Erythroblast (primary cell): ENCODE measurements at regions not wholly inside any gene's neighbourhood (a gene's known extent, or its start where the extent isn't known, plus 50 kb on each side); places are given as distances from the start of the nearest gene placed in this dataset.

Experiments used
- DNase-seq, 2 experiments: peaks; one replicate each; lab custom pipeline; 2025; lab: John Stamatoyannopoulos, UW
- GATA1 ChIP-seq: IDR thresholded peaks from 2 replicates; pipeline ENCODE4 v1.6.1; 2011; ENCODE audit warnings: low read depth, mild to moderate bottlenecking, control low read depth, low read length, moderate library complexity
- POLR2A ChIP-seq: IDR thresholded peaks from 2 replicates; pipeline ENCODE4 v1.6.1; 2011; ENCODE audit warnings: mild to moderate bottlenecking, low read length

- TF ChIP-seq GATA1, result no peak
These were observed 208.4 kb upstream of the CDH4 start for GRCh38 chr20:61043681-61044080.

GRCh38 chr20:61044499-61044898 is 207.6 kb upstream of the CDH4 start:
- DNase-seq, result peak in 1 of 2 experiments; percentile 1
- no peak for TF ChIP-seq POLR2A
- TF ChIP-seq GATA1, result no peak

More at GRCh38 chr20:61043681-61044080, 208.4 kb upstream of the CDH4 start:
- no peak for DNase-seq

- no peak for TF ChIP-seq GATA1
- no peak for TF ChIP-seq POLR2A
- no peak for DNase-seq
These were observed 207.0 kb upstream of the CDH4 start for GRCh38 chr20:61045091-61045490.

GRCh38 chr20:61045876-61046585 is 206.0 kb upstream of the CDH4 start:
- TF ChIP-seq POLR2A (no peak), GATA1 (no peak)
- no peak for DNase-seq

- TF ChIP-seq POLR2A, result no peak
- TF ChIP-seq GATA1, result no peak
- no peak for DNase-seq
These were observed 205.2 kb upstream of the CDH4 start for GRCh38 chr20:61046721-61047351.

GRCh38 chr20:61047515-61047914 is 204.5 kb upstream of the CDH4 start:
- DNase-seq, result no peak
- no peak for TF ChIP-seq POLR2A
- TF ChIP-seq GATA1, result no peak

- TF ChIP-seq GATA1 (no peak), POLR2A (no peak)
- no peak for DNase-seq
These were observed 203.8 kb upstream of the CDH4 start for GRCh38 chr20:61048302-61048701.

GRCh38 chr20:61049684-61050083 is 202.4 kb upstream of the CDH4 start:
- DNase-seq, result no peak
- no peak for TF ChIP-seq POLR2A
- no peak for TF ChIP-seq GATA1

- TF ChIP-seq POLR2A, result no peak
- TF ChIP-seq GATA1, result no peak
- DNase-seq, result no peak
These were observed 201.6 kb upstream of the CDH4 start for GRCh38 chr20:61050336-61050890.

- TF ChIP-seq POLR2A (no peak), GATA1 (no peak)
- DNase-seq, result no peak
These were observed 199.8 kb upstream of the CDH4 start for GRCh38 chr20:61052195-61052750.

- TF ChIP-seq GATA1, result no peak
- TF ChIP-seq POLR2A, result no peak
- DNase-seq, result no peak
These were observed 199.2 kb upstream of the CDH4 start for GRCh38 chr20:61052776-61053442.

- TF ChIP-seq GATA1, result no peak
- TF ChIP-seq POLR2A, result no peak
- no peak for DNase-seq
These were observed 198.6 kb upstream of the CDH4 start for GRCh38 chr20:61053487-61053886.

GRCh38 chr20:61053889-61054288 is 198.2 kb upstream of the CDH4 start:
- no peak for DNase-seq
- TF ChIP-seq POLR2A, result no peak

- TF ChIP-seq GATA1, result no peak
- no peak for DNase-seq
These were observed 197.7 kb upstream of the CDH4 start for GRCh38 chr20:61054411-61054810.
